ENCODE measurements at regions not wholly inside any gene's neighbourhood (a gene's known extent, or its start where the extent isn't known, plus 50 kb on each side); places are given as distances from the start of the nearest gene placed in this dataset.

DNA sequence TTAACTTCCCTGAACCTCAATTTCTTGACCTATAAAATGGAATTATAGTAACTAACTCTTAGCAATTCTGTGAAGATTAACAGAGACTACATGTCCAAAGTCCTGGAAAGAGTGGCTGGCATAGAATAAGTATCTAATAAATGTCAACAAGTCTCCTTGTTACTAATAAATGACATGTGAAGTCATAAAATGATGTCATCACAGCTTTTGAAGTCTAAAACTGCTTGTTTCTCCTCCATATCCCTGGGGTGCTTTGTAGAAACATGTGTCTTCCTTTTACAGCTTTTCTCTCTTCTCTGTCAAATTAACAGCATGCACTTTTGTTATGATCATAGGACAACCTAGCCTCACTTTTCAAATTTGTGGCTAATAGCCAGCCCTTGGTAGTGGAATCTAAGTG, 510.2 kb downstream of the NTRK3 start:
- Mint-ChIP-seq H3K9me3 (ENCODE audit: unreplicated experiment) (no peaks in the 10 kb centered on the region), H3K4me1 (ENCODE audit: insufficient read depth, unreplicated experiment) (no peaks in the 10 kb centered on the region), H3K4me3 (ENCODE audit: unreplicated experiment) (no peak overlapping the region), H3K36me3 (ENCODE audit: insufficient read depth, unreplicated experiment) (no peaks in the 10 kb centered on the region), H3K27ac (ENCODE audit: low read depth, unreplicated experiment) (no peak overlapping the region), H3K27me3 (ENCODE audit: insufficient read depth, unreplicated experiment) (no peaks in the 10 kb centered on the region)
- intact Hi-C loops (cut with micrococcal nuclease), result no loop called here
- DNase-seq (ENCODE audit: unreplicated experiment), result no peak
- ChIA-PET POLR2A (no interaction called here), CTCF (interaction anchor here (0.9 kb wide), 1 partner anchor 19 kb away, joined by 3 read pairs; no protein-coding TSS in a partner anchor)
- TF ChIP-seq, protein P1, sequence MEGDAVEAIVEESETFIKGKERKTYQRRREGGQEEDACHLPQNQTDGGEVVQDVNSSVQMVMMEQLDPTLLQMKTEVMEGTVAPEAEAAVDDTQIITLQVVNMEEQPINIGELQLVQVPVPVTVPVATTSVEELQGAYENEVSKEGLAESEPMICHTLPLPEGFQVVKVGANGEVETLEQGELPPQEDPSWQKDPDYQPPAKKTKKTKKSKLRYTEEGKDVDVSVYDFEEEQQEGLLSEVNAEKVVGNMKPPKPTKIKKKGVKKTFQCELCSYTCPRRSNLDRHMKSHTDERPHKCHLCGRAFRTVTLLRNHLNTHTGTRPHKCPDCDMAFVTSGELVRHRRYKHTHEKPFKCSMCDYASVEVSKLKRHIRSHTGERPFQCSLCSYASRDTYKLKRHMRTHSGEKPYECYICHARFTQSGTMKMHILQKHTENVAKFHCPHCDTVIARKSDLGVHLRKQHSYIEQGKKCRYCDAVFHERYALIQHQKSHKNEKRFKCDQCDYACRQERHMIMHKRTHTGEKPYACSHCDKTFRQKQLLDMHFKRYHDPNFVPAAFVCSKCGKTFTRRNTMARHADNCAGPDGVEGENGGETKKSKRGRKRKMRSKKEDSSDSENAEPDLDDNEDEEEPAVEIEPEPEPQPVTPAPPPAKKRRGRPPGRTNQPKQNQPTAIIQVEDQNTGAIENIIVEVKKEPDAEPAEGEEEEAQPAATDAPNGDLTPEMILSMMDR (IDR thresholded peaks at IDR 0.05; ENCODE audit: unreplicated experiment), result no peak
- BruUV-seq (replicated peaks), result no TSS peak

DNA sequence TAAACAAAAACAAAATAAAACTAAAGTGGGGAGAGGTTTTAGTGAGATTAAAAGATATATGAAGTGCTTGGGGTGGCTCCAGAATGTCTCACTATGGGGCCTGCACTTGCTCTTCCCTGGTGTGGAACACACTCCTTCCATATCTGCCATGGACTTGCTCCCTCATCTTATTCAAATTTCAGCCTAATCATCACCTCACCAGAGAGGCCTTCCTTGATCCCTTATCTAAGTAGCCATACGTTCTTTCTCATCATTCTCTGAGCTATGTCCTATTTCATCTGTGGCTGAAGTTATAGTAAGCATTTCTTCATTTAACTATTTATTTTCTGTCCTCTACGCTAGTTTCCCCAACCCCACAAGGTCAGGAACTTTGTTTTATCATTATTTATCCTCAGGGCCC, 511.7 kb downstream of the NTRK3 start:
- ChIA-PET POLR2A (no interaction called here), CTCF (interaction anchor here (0.7 to 0.8 kb wide), 2 partner anchors 8 to 308 kb away, joined by 3 read pairs; no protein-coding TSS in a partner anchor)
- Mint-ChIP-seq H3K4me1 (ENCODE audit: insufficient read depth, unreplicated experiment) (no peaks in the 10 kb centered on the region), H3K36me3 (ENCODE audit: insufficient read depth, unreplicated experiment) (no peaks in the 10 kb centered on the region), H3K4me3 (ENCODE audit: unreplicated experiment) (no peak overlapping the region), H3K27ac (ENCODE audit: low read depth, unreplicated experiment) (no peak overlapping the region), H3K27me3 (ENCODE audit: insufficient read depth, unreplicated experiment) (no peaks in the 10 kb centered on the region), H3K9me3 (ENCODE audit: unreplicated experiment) (no peaks in the 10 kb centered on the region)
- TF ChIP-seq, protein P1 (IDR thresholded peaks at IDR 0.05; ENCODE audit: unreplicated experiment), result no peak
- intact Hi-C loops (cut with micrococcal nuclease), result no loop called here
- no peak for DNase-seq (ENCODE audit: unreplicated experiment)
- BruUV-seq (replicated peaks), result no TSS peak

DNA sequence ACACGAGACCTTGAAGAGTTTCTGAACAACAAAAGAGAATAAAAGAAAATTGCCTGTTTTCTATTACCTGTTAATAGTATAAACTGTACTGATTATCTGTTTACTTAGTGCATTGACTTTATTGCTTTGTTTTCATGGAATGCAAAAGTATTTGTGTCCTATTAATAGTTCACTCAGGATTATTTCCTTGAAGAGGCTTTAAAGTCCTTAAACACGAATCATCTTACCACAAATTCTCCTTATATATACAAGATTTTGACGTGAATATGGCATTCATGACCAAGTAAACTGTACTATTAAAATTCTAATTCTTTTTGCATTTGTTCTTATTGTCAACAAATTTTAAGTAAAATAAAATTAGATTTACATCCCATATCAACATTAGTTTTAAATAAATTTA, 513.0 kb downstream of the NTRK3 start:
- Mint-ChIP-seq H3K27ac (ENCODE audit: low read depth, unreplicated experiment) (no peak overlapping the region), H3K4me3 (ENCODE audit: unreplicated experiment) (no peak overlapping the region)

DNA sequence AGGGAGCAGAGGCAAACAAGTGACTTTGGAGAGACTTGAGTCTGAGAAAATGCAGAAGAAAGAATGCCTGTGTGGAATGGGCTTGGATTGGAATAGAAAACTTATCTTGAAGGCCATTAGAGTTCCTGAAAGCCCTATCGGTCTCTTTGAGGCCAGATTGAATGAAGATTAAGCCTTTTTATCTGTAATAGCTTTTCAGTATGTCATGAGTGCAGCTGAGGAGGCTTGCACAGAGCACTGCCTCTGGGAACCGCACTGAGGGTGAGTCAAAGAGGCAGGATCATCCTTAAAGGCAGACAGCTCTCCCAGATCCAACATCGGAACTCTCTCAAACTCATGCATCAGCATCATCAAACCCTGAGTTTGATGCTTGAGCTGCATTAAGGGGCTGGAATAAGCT, 515.2 kb downstream of the NTRK3 start:
- POLR2A ChIA-PET, result no interaction called here
- Mint-ChIP-seq H3K27ac (ENCODE audit: low read depth, unreplicated experiment) (no peak overlapping the region), H3K27me3 (ENCODE audit: insufficient read depth, unreplicated experiment) (no peaks in the 10 kb centered on the region), H3K4me1 (ENCODE audit: insufficient read depth, unreplicated experiment) (no peaks in the 10 kb centered on the region), H3K4me3 (ENCODE audit: unreplicated experiment) (no peak overlapping the region), H3K9me3 (ENCODE audit: unreplicated experiment) (no peaks in the 10 kb centered on the region), H3K36me3 (ENCODE audit: insufficient read depth, unreplicated experiment) (peaks cover 4% of the 10 kb centered on the region)
- DNase-seq (ENCODE audit: unreplicated experiment), result no peak
- CTCF ChIA-PET, result interaction anchor here (0.6 to 1.5 kb wide), 2 partner anchors 11 to 515 kb away, joined by 4 to 5 read pairs; no protein-coding TSS in a partner anchor
- intact Hi-C loops (cut with micrococcal nuclease), result no loop called here
- TF ChIP-seq, protein P1 (IDR thresholded peaks at IDR 0.05; ENCODE audit: unreplicated experiment), result no peak
- BruUV-seq (replicated peaks), result no TSS peak

More for the DNA sequence above, 513.0 kb downstream of the NTRK3 start:
- no peak for DNase-seq (ENCODE audit: unreplicated experiment)
- ChIA-PET CTCF (interaction anchor here (0.6 kb wide), 1 partner anchor 1920 kb away, joined by 4 read pairs; no protein-coding TSS in a partner anchor), POLR2A (no interaction called here)
- no TSS peak for BruUV-seq (replicated peaks)
- Mint-ChIP-seq H3K4me1 (ENCODE audit: insufficient read depth, unreplicated experiment) (no peaks in the 10 kb centered on the region), H3K9me3 (ENCODE audit: unreplicated experiment) (no peaks in the 10 kb centered on the region), H3K36me3 (ENCODE audit: insufficient read depth, unreplicated experiment) (no peaks in the 10 kb centered on the region), H3K27me3 (ENCODE audit: insufficient read depth, unreplicated experiment) (no peaks in the 10 kb centered on the region)
- intact Hi-C loops (cut with micrococcal nuclease), result no loop called here
- TF ChIP-seq, protein P1 (IDR thresholded peaks at IDR 0.05; ENCODE audit: unreplicated experiment), result no peak

Data from MCF 10A (cell line).